ENCODE measurements at regions not wholly inside any gene's neighbourhood (a gene's known extent, or its start where the extent isn't known, plus 50 kb on each side); places are given as distances from the start of the nearest gene placed in this dataset.

GRCh38 chr3:31054032-31054431 lies 159.6 kb upstream of the GADL1 start:
- H3K27me3 ChIP-seq, result no peaks in the 10 kb centered on the region
- no peaks in the 10 kb centered on the region for H3K36me3 ChIP-seq
- no peak overlapping the region for H3K4me3 ChIP-seq
- H3K4me1 ChIP-seq, result no peaks in the 10 kb centered on the region
- H3K27ac ChIP-seq, result no peak overlapping the region
- TF ChIP-seq EP300 (IDR thresholded peaks at IDR 0.05) (no peak), POLR2A (IDR thresholded peaks at IDR 0.05) (no peak), POLR2AphosphoS5 (IDR thresholded peaks at IDR 0.05) (no peak), CTCF (IDR thresholded peaks at IDR 0.05) (no peak)
- WGBS, 2 donors, result 94 to 98% methylated on average over 6 of the region's 6 CpGs
- peaks cover 0 to 8% (median 0%) of the 10 kb centered on the region in 4 donors for H3K9me3 ChIP-seq
- no peak for ATAC-seq (ENCODE audit: low FRiP score in 2 of 2)
- DNase-seq, result no peak

DNA sequence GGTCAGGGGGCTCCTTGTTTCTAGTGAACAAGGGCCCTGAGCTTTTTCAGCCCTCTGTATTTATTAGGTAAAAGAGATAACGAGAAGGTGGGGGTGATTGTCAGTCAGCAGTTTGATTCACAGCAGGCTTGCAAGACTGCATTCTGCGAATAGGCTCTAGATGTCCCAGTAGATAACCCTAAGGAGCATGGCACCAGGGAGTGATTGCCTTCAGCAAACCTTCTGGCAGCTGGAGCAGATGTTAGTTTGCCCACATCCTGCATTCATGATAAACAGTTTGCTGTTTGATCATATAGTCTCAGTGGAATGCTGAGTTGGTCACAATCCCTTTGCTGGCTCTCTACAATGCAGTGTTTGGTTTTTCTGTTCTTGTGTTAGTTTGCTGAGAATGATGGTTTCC lies 161.3 kb upstream of the GADL1 start:
- H3K27ac ChIP-seq, result no peak overlapping the region
- H3K36me3 ChIP-seq, result no peaks in the 10 kb centered on the region
- H3K4me1 ChIP-seq, result no peaks in the 10 kb centered on the region
- H3K9me3 ChIP-seq, result peaks cover 0 to 8% (median 0%) of the 10 kb centered on the region in 4 donors
- H3K27me3 ChIP-seq, result no peaks in the 10 kb centered on the region
- WGBS, 2 donors, result 93% methylated on average over 2 of the region's 2 CpGs
- ATAC-seq (ENCODE audit: low FRiP score in 2 of 2) (no peak), DNase-seq (no peak)
- H3K4me3 ChIP-seq, result no peak overlapping the region
- no peak for TF ChIP-seq POLR2A (IDR thresholded peaks at IDR 0.05)
- TF ChIP-seq EP300 (IDR thresholded peaks at IDR 0.05), result no peak

GRCh38 chr3:31057891-31058290 lies 163.4 kb upstream of the GADL1 start:
- Histone ChIP-seq H3K27me3 (no peaks in the 10 kb centered on the region), H3K4me3 (no peak overlapping the region), H3K27ac (no peak overlapping the region), H3K4me1 (no peaks in the 10 kb centered on the region), H3K36me3 (no peaks in the 10 kb centered on the region), H3K9me3 (peaks cover 0 to 5% (median 0%) of the 10 kb centered on the region in 4 donors)
- DNase-seq (no peak), ATAC-seq (ENCODE audit: low FRiP score in 2 of 2) (no peak)
- TF ChIP-seq POLR2A (IDR thresholded peaks at IDR 0.05) (no peak), CTCF (IDR thresholded peaks at IDR 0.05) (no peak), POLR2AphosphoS5 (IDR thresholded peaks at IDR 0.05) (no peak), EP300 (IDR thresholded peaks at IDR 0.05) (no peak)
- WGBS, 2 donors, result 69 to 70% methylated on average over 3 of the region's 3 CpGs

- no peak for ATAC-seq (ENCODE audit: low FRiP score in 2 of 2)
- no peak overlapping the region for H3K4me3 ChIP-seq
- TF ChIP-seq POLR2AphosphoS5 (IDR thresholded peaks at IDR 0.05), result no peak
- TF ChIP-seq CTCF (IDR thresholded peaks at IDR 0.05), result no peak
- TF ChIP-seq EP300 (IDR thresholded peaks at IDR 0.05), result no peak
- TF ChIP-seq POLR2A (IDR thresholded peaks at IDR 0.05), result no peak
Observed at GRCh38 chr3:31064021-31064420, 169.6 kb upstream of the GADL1 start.

GRCh38 chr3:31065765-31066164 lies 171.3 kb upstream of the GADL1 start:
- WGBS, 2 donors, result 80 to 84% methylated on average over 1 of the region's 1 CpG
- Histone ChIP-seq H3K9me3 (no peaks in the 10 kb centered on the region), H3K4me1 (no peaks in the 10 kb centered on the region), H3K36me3 (no peaks in the 10 kb centered on the region), H3K4me3 (no peak overlapping the region), H3K27me3 (no peaks in the 10 kb centered on the region), H3K27ac (no peak overlapping the region)
- TF ChIP-seq EP300 (IDR thresholded peaks at IDR 0.05), result no peak
- no peak for TF ChIP-seq POLR2A (IDR thresholded peaks at IDR 0.05)
- TF ChIP-seq POLR2AphosphoS5 (IDR thresholded peaks at IDR 0.05), result no peak
- TF ChIP-seq CTCF (IDR thresholded peaks at IDR 0.05), result no peak
- DNase-seq, result no peak
- ATAC-seq (ENCODE audit: low FRiP score in 2 of 2), result no peak

More at GRCh38 chr3:31064021-31064420, 169.6 kb upstream of the GADL1 start:
- Histone ChIP-seq H3K36me3 (no peaks in the 10 kb centered on the region), H3K27ac (no peak overlapping the region), H3K9me3 (no peaks in the 10 kb centered on the region), H3K4me1 (no peaks in the 10 kb centered on the region), H3K27me3 (no peaks in the 10 kb centered on the region)
- no peak for DNase-seq
